Breast epithelium (tissue), 3 donors: ENCODE measurements at regions not wholly inside any gene's neighbourhood (a gene's known extent, or its start where the extent isn't known, plus 50 kb on each side); places are given as distances from the start of the nearest gene placed in this dataset.

ENCODE experiments used
- POLR2A ChIP-seq: fragments of 450-650 bp; IDR thresholded peaks from one replicate; pipeline ENCODE4 v1.6.1; 2016; ENCODE audit warnings: antibody characterized with exemption, mild to moderate bottlenecking, moderate library complexity
- POLR2AphosphoS5 ChIP-seq, 3 donors: sonication (generic); formaldehyde crosslinking; IDR thresholded peaks; one replicate each; pipeline ENCODE4 v1.6.1; 2017; ENCODE audit warnings: antibody characterized with exemption in 3 of 3
- TF ChIP-seq, protein P1 (sequence below), 3 donors: fragments of 450-650 bp; IDR thresholded peaks; one replicate each; pipeline ENCODE4 v1.5.1; 2016 to 2017; ENCODE audit warnings: antibody characterized with exemption in 3 of 3, mild to moderate bottlenecking in 3 of 3, moderate library complexity in 3 of 3

DNA sequence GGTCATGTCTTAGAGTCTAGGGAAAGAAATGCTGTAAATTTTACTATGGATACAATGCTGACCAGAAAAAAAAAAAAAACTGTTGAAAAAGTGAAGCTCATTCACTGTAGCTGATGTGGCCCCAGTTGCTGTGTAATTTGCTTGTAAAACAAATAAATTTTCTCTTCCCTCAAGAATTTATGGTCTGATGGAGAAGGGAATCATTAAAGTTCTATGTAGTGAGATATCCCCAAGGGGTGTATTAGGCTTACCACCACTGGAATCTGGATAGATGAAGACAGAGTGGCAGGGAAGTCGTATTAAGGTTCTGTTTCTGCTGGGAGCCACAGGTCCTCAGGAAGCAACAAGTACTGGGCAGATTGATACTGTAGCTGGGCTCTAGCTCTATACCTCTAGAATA lies 860.0 kb downstream of the LTN1 start:
- TF ChIP-seq, protein P1, sequence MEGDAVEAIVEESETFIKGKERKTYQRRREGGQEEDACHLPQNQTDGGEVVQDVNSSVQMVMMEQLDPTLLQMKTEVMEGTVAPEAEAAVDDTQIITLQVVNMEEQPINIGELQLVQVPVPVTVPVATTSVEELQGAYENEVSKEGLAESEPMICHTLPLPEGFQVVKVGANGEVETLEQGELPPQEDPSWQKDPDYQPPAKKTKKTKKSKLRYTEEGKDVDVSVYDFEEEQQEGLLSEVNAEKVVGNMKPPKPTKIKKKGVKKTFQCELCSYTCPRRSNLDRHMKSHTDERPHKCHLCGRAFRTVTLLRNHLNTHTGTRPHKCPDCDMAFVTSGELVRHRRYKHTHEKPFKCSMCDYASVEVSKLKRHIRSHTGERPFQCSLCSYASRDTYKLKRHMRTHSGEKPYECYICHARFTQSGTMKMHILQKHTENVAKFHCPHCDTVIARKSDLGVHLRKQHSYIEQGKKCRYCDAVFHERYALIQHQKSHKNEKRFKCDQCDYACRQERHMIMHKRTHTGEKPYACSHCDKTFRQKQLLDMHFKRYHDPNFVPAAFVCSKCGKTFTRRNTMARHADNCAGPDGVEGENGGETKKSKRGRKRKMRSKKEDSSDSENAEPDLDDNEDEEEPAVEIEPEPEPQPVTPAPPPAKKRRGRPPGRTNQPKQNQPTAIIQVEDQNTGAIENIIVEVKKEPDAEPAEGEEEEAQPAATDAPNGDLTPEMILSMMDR (IDR thresholded peaks at IDR 0.05): no peak
- TF ChIP-seq POLR2A: no peak
- TF ChIP-seq POLR2AphosphoS5 (IDR thresholded peaks at IDR 0.05): no peak
